ENCODE measurements at regions not wholly inside any gene's neighbourhood (a gene's known extent, or its start where the extent isn't known, plus 50 kb on each side); places are given as distances from the start of the nearest gene placed in this dataset.

DNA sequence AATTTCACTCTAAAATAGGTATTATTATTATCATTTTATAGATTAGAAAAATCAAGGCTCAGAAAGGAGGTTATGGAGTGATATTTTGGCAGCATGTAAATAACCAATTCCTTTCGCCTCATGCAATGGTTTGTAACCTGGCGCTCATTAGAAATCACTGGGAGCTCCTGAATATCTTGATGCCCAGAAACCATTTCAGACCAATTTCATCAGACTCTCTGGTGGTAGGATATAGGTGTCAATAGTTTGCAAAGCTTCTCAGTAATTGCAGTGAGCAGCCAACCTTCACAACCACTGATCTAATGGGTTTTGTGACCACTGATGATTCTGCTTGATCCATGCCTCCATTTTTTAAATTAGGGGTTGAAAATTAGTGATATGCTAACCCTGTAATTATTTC, 57.8 kb upstream of the ZC3H12C start:
- Histone ChIP-seq H3K4me1 (ENCODE audit: insufficient read depth, low read length) (no peaks in the 10 kb centered on the region), H3K79me2 (ENCODE audit: insufficient read depth, low read length) (no peaks in the 10 kb centered on the region), H3K27ac (ENCODE audit: extremely low read length, insufficient read depth, low read length) (no peak overlapping the region), H3K36me3 (replicated peaks in 1 of 2; ENCODE audit: control insufficient read depth in 1 of 2, insufficient read depth in 2 of 2, low read length in 2 of 2) (no peaks in the 10 kb centered on the region), H3K4me2 (ENCODE audit: low read depth, low read length) (no peak overlapping the region), H3K27me3 (ENCODE audit: control insufficient read depth in 1 of 2, insufficient read depth in 2 of 2, low read length in 2 of 2) (no peaks in the 10 kb centered on the region), H3K4me3 (replicated peaks in 1 of 3; ENCODE audit: insufficient read depth in 1 of 3, low read depth in 2 of 3, low read length in 3 of 3) (no peak overlapping the region), H2AFZ (ENCODE audit: low read length) (no peak overlapping the region), H3K9ac (ENCODE audit: insufficient read depth, low read depth, low read length) (no peak overlapping the region), H3K9me3 (ENCODE audit: low read length) (no peaks in the 10 kb centered on the region), H4K20me1 (ENCODE audit: insufficient read depth, low read length) (no peaks in the 10 kb centered on the region)
- intact Hi-C loops (cut with micrococcal nuclease; ENCODE audit: unreplicated experiment) (no loop called here), in situ Hi-C loops (cut with HindIII; ENCODE audit: extremely low pct_ligation_motif_present, low pct_unique_long_range_greater_than_20kb) (no loop called here)
- CTCF ChIA-PET (ENCODE audit: low intra/inter-chr PET ratio, low total read pairs), result no interaction called here
- 18% methylated on average over 2 of the region's 2 CpGs for WGBS (ENCODE audit: low lambda C conversion rate)
- FAIRE-seq, result no peak
- ATAC-seq, result no peak
- POLR2A ChIA-PET, result no interaction called here
- no peak for DNase-seq (ENCODE audit: low spot score)
- BruUV-seq (replicated peaks), result no TSS peak
- TF ChIP-seq, protein P1, sequence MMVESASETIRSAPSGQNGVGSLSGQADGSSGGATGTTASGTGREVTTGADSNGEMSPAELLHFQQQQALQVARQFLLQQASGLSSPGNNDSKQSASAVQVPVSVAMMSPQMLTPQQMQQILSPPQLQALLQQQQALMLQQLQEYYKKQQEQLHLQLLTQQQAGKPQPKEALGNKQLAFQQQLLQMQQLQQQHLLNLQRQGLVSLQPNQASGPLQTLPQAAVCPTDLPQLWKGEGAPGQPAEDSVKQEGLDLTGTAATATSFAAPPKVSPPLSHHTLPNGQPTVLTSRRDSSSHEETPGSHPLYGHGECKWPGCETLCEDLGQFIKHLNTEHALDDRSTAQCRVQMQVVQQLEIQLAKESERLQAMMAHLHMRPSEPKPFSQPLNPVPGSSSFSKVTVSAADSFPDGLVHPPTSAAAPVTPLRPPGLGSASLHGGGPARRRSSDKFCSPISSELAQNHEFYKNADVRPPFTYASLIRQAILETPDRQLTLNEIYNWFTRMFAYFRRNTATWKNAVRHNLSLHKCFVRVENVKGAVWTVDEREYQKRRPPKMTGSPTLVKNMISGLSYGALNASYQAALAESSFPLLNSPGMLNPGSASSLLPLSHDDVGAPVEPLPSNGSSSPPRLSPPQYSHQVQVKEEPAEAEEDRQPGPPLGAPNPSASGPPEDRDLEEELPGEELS (CRISPR knock-in tag; IDR thresholded peaks at IDR 0.05), result no peak
- TF ChIP-seq, protein P2, sequence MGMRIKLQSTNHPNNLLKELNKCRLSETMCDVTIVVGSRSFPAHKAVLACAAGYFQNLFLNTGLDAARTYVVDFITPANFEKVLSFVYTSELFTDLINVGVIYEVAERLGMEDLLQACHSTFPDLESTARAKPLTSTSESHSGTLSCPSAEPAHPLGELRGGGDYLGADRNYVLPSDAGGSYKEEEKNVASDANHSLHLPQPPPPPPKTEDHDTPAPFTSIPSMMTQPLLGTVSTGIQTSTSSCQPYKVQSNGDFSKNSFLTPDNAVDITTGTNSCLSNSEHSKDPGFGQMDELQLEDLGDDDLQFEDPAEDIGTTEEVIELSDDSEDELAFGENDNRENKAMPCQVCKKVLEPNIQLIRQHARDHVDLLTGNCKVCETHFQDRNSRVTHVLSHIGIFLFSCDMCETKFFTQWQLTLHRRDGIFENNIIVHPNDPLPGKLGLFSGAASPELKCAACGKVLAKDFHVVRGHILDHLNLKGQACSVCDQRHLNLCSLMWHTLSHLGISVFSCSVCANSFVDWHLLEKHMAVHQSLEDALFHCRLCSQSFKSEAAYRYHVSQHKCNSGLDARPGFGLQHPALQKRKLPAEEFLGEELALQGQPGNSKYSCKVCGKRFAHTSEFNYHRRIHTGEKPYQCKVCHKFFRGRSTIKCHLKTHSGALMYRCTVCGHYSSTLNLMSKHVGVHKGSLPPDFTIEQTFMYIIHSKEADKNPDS (CRISPR knock-in tag; IDR thresholded peaks at IDR 0.05), result no peak
- no peak for TF ChIP-seq PAF1 (CRISPR knock-in tag; IDR thresholded peaks at IDR 0.05)
- no peak for TF ChIP-seq RARA (CRISPR knock-in tag; IDR thresholded peaks at IDR 0.05)
- no peak for TF ChIP-seq ZNF17 (CRISPR knock-in tag; IDR thresholded peaks at IDR 0.05)
- TF ChIP-seq ZNF24 (IDR thresholded peaks at IDR 0.05), result no peak
- TF ChIP-seq, protein P3, sequence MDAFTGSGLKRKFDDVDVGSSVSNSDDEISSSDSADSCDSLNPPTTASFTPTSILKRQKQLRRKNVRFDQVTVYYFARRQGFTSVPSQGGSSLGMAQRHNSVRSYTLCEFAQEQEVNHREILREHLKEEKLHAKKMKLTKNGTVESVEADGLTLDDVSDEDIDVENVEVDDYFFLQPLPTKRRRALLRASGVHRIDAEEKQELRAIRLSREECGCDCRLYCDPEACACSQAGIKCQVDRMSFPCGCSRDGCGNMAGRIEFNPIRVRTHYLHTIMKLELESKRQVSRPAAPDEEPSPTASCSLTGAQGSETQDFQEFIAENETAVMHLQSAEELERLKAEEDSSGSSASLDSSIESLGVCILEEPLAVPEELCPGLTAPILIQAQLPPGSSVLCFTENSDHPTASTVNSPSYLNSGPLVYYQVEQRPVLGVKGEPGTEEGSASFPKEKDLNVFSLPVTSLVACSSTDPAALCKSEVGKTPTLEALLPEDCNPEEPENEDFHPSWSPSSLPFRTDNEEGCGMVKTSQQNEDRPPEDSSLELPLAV (CRISPR knock-in tag; conservative IDR thresholded peaks at IDR 0.05; ENCODE audit: low read depth), result no peak
- TF ChIP-seq RFX5 (IDR thresholded peaks at IDR 0.05; ENCODE audit: low read depth, low read length), result no peak
- TF ChIP-seq RCOR2 (CRISPR knock-in tag; IDR thresholded peaks at IDR 0.05), result no peak
- no peak for TF ChIP-seq SALL2 (CRISPR knock-in tag; IDR thresholded peaks at IDR 0.05)
- no peak for TF ChIP-seq ZSCAN25 (CRISPR knock-in tag; IDR thresholded peaks at IDR 0.05)
- TF ChIP-seq, protein P4, sequence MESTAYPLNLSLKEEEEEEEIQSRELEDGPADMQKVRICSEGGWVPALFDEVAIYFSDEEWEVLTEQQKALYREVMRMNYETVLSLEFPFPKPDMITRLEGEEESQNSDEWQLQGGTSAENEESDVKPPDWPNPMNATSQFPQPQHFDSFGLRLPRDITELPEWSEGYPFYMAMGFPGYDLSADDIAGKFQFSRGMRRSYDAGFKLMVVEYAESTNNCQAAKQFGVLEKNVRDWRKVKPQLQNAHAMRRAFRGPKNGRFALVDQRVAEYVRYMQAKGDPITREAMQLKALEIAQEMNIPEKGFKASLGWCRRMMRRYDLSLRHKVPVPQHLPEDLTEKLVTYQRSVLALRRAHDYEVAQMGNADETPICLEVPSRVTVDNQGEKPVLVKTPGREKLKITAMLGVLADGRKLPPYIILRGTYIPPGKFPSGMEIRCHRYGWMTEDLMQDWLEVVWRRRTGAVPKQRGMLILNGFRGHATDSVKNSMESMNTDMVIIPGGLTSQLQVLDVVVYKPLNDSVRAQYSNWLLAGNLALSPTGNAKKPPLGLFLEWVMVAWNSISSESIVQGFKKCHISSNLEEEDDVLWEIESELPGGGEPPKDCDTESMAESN (CRISPR knock-in tag; conservative IDR thresholded peaks at IDR 0.05), result no peak
- TF ChIP-seq, protein P5, sequence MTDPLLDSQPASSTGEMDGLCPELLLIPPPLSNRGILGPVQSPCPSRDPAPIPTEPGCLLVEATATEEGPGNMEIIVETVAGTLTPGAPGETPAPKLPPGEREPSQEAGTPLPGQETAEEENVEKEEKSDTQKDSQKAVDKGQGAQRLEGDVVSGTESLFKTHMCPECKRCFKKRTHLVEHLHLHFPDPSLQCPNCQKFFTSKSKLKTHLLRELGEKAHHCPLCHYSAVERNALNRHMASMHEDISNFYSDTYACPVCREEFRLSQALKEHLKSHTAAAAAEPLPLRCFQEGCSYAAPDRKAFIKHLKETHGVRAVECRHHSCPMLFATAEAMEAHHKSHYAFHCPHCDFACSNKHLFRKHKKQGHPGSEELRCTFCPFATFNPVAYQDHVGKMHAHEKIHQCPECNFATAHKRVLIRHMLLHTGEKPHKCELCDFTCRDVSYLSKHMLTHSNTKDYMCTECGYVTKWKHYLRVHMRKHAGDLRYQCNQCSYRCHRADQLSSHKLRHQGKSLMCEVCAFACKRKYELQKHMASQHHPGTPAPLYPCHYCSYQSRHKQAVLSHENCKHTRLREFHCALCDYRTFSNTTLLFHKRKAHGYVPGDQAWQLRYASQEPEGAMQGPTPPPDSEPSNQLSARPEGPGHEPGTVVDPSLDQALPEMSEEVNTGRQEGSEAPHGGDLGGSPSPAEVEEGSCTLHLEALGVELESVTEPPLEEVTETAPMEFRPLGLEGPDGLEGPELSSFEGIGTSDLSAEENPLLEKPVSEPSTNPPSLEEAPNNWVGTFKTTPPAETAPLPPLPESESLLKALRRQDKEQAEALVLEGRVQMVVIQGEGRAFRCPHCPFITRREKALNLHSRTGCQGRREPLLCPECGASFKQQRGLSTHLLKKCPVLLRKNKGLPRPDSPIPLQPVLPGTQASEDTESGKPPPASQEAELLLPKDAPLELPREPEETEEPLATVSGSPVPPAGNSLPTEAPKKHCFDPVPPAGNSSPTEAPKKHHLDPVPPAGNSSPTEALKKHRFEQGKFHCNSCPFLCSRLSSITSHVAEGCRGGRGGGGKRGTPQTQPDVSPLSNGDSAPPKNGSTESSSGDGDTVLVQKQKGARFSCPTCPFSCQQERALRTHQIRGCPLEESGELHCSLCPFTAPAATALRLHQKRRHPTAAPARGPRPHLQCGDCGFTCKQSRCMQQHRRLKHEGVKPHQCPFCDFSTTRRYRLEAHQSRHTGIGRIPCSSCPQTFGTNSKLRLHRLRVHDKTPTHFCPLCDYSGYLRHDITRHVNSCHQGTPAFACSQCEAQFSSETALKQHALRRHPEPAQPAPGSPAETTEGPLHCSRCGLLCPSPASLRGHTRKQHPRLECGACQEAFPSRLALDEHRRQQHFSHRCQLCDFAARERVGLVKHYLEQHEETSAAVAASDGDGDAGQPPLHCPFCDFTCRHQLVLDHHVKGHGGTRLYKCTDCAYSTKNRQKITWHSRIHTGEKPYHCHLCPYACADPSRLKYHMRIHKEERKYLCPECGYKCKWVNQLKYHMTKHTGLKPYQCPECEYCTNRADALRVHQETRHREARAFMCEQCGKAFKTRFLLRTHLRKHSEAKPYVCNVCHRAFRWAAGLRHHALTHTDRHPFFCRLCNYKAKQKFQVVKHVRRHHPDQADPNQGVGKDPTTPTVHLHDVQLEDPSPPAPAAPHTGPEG (CRISPR knock-in tag; IDR thresholded peaks at IDR 0.05), result no peak

All from HepG2 (cell line).